ENCODE measurements at regions not wholly inside any gene's neighbourhood (a gene's known extent, or its start where the extent isn't known, plus 50 kb on each side); places are given as distances from the start of the nearest gene placed in this dataset.

DNA sequence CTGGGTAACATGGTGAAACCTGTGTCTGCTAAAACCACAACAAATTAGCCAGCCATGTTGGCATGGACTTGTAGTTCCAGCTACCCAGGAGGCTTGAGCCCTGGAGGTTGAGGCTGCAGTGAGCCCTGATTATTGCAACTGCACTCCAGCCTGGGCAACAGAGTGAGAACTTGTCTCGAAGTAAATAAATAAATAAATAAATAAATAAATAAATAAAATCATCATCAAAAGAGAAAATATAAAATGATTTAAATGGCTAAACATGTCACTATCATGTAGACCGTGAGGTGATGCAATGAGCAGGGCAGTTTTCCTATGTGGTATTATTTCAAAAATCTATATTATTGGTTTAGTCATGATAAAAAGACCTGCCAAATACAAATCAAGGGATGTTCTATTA lies 2074.3 kb downstream of the PCDH9 start:
- TF ChIP-seq, protein P1, sequence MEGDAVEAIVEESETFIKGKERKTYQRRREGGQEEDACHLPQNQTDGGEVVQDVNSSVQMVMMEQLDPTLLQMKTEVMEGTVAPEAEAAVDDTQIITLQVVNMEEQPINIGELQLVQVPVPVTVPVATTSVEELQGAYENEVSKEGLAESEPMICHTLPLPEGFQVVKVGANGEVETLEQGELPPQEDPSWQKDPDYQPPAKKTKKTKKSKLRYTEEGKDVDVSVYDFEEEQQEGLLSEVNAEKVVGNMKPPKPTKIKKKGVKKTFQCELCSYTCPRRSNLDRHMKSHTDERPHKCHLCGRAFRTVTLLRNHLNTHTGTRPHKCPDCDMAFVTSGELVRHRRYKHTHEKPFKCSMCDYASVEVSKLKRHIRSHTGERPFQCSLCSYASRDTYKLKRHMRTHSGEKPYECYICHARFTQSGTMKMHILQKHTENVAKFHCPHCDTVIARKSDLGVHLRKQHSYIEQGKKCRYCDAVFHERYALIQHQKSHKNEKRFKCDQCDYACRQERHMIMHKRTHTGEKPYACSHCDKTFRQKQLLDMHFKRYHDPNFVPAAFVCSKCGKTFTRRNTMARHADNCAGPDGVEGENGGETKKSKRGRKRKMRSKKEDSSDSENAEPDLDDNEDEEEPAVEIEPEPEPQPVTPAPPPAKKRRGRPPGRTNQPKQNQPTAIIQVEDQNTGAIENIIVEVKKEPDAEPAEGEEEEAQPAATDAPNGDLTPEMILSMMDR (IDR thresholded peaks at IDR 0.05), result no peak
- TF ChIP-seq TCF7 (CRISPR knock-in tag; IDR thresholded peaks at IDR 0.05; ENCODE audit: low read depth), result no peak
- no peak for TF ChIP-seq HMGA2 (CRISPR knock-in tag; IDR thresholded peaks at IDR 0.05)
- no peak for TF ChIP-seq CBFB (CRISPR knock-in tag; IDR thresholded peaks at IDR 0.05; ENCODE audit: low read depth)
- no peak for TF ChIP-seq OVOL2 (CRISPR knock-in tag; IDR thresholded peaks at IDR 0.05; ENCODE audit: borderline replicate concordance)
- no peak for TF ChIP-seq ZNF232 (CRISPR knock-in tag; IDR thresholded peaks at IDR 0.05)
- TF ChIP-seq ZBTB21 (CRISPR knock-in tag; IDR thresholded peaks at IDR 0.05; ENCODE audit: borderline replicate concordance), result no peak
